ENCODE measurements at regions not wholly inside any gene's neighbourhood (a gene's known extent, or its start where the extent isn't known, plus 50 kb on each side); places are given as distances from the start of the nearest gene placed in this dataset.

GRCh38 chr21:27721675-27722074, 754.8 kb upstream of the ADAMTS5 start:
- TF ChIP-seq CTCF (conservative IDR thresholded peaks at IDR 0.05) (no peak), ZFX (IDR thresholded peaks at IDR 0.05) (no peak)
